ENCODE measurements at regions not wholly inside any gene's neighbourhood (a gene's known extent, or its start where the extent isn't known, plus 50 kb on each side); places are given as distances from the start of the nearest gene placed in this dataset.

DNA sequence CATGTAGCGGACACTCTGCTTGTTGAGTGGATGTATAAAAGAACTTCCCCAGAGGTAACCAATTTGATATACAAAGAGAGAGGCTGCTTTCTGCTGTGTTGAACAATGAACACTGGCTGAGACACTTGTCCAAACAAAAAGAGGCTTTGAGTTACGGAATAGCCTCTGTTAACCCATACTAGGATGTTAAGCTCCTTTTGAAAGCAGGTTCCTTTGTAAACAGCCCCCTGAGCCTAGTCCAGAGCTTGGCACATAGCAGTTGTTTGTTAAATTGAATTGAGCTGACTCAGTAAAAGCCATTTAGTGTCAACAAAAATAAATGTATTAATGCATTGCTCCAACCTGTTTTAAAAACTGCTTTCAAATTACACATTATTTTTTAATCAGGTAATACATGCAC lies 200.1 kb downstream of the MZT1 start:
- Histone ChIP-seq H3K4me1 (ENCODE audit: insufficient read depth) (no peaks in the 10 kb centered on the region), H3K27ac (no peak overlapping the region), H3K27me3 (no peaks in the 10 kb centered on the region), H3K9me3 (no peaks in the 10 kb centered on the region), H3K36me3 (no peaks in the 10 kb centered on the region), H3K4me3 (no peak overlapping the region)
- no peak for TF ChIP-seq POLR2A (IDR thresholded peaks at IDR 0.05)
- TF ChIP-seq EP300 (IDR thresholded peaks at IDR 0.05) = no peak
- TF ChIP-seq, protein P1, sequence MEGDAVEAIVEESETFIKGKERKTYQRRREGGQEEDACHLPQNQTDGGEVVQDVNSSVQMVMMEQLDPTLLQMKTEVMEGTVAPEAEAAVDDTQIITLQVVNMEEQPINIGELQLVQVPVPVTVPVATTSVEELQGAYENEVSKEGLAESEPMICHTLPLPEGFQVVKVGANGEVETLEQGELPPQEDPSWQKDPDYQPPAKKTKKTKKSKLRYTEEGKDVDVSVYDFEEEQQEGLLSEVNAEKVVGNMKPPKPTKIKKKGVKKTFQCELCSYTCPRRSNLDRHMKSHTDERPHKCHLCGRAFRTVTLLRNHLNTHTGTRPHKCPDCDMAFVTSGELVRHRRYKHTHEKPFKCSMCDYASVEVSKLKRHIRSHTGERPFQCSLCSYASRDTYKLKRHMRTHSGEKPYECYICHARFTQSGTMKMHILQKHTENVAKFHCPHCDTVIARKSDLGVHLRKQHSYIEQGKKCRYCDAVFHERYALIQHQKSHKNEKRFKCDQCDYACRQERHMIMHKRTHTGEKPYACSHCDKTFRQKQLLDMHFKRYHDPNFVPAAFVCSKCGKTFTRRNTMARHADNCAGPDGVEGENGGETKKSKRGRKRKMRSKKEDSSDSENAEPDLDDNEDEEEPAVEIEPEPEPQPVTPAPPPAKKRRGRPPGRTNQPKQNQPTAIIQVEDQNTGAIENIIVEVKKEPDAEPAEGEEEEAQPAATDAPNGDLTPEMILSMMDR (IDR thresholded peaks at IDR 0.05) = no peak
- 87 to 95% (median 89%) methylated on average over 2 of the region's 2 CpGs for WGBS, 3 donors
- DNase-seq = no peak
- intact Hi-C loops (cut with DNase I) = no loop called here

DNA sequence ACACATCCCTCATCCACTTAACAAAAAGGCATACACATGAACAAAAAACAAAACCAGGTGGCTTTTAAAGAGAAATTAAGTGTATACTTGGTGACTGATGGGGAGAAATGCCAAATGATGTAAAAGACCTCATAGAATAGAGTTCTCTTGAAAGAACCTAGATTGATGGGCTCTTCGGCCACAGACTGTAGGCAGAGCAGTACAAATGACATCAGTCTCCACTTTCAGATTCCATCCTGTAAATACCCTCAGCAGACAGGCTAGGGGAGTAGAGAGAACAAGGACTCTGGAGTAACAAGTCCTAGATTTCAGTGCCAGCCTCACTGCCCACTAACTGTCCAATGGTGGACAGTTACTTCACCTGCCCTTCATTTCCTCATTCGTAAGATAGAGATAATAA lies 203.8 kb downstream of the MZT1 start:
- 92 to 96% (median 94%) methylated on average over 2 of the region's 2 CpGs for WGBS, 3 donors
- TF ChIP-seq EP300 (IDR thresholded peaks at IDR 0.05) (no peak), POLR2A (IDR thresholded peaks at IDR 0.05) (no peak)
- TF ChIP-seq, protein P1 (IDR thresholded peaks at IDR 0.05) = no peak
- no peak for DNase-seq

GRCh38 chr13:72523049-72523448 lies 204.4 kb downstream of the MZT1 start:
- no peak overlapping the region for H3K27ac ChIP-seq
- no peak overlapping the region for H3K4me3 ChIP-seq
- no peaks in the 10 kb centered on the region for H3K36me3 ChIP-seq
- TF ChIP-seq POLR2A (IDR thresholded peaks at IDR 0.05) (no peak), EP300 (IDR thresholded peaks at IDR 0.05) (no peak)
- TF ChIP-seq, protein P1 (IDR thresholded peaks at IDR 0.05) = no peak
- WGBS, 3 donors = 70 to 82% (median 78%) methylated on average over 4 of the region's 4 CpGs
- H3K9me3 ChIP-seq = no peaks in the 10 kb centered on the region
- intact Hi-C loops (cut with DNase I) = no loop called here
- no peaks in the 10 kb centered on the region for H3K4me1 ChIP-seq (ENCODE audit: insufficient read depth)
- no peaks in the 10 kb centered on the region for H3K27me3 ChIP-seq
- no peak for DNase-seq

More for the DNA sequence above, 203.8 kb downstream of the MZT1 start:
- no peaks in the 10 kb centered on the region for H3K4me1 ChIP-seq (ENCODE audit: insufficient read depth)
- H3K27me3 ChIP-seq = no peaks in the 10 kb centered on the region
- H3K9me3 ChIP-seq = no peaks in the 10 kb centered on the region
- H3K4me3 ChIP-seq = no peak overlapping the region
- intact Hi-C loops (cut with DNase I) = no loop called here
- H3K27ac ChIP-seq = no peak overlapping the region
- H3K36me3 ChIP-seq = no peaks in the 10 kb centered on the region

DNA sequence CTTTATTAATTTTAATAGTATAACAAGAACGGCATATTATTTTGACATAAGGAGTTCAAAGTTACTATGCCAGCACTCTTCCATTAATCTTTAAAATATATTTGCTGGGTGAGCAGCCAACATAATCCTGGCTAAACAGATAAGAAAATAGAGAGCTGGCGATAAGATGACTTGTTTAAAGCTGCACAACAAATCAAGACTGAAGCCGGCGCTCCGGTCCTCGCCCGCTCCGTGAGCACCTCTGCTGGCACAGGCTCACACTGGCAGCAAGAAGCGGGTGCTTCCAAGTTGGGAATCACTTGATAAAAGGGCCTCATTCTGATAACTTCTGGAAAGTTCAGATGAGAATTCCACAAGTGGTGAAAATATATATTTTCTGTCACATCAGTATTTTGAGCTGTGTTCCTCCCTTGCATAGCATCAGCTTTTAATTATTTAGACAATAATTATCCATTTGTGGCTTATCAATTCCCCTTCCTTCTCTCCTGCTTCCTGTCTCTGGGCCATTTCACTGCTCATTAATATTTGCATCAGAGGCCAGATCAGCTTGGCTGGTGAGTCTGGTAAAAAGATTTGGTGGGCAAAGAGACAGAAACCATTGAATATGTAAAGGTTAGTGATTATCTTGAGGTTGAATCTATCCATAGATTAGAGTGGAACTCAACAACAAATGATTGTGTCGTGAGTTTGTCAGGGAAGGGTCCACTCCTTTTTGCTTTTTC lies 205.3 kb downstream of the MZT1 start:
- Histone ChIP-seq H3K4me3 (no peak overlapping the region), H3K27me3 (no peaks in the 10 kb centered on the region), H3K9me3 (no peaks in the 10 kb centered on the region), H3K27ac (no peak overlapping the region), H3K4me1 (ENCODE audit: insufficient read depth) (no peaks in the 10 kb centered on the region), H3K36me3 (no peaks in the 10 kb centered on the region)
- intact Hi-C loops (cut with DNase I) = no loop called here
- WGBS, 3 donors = 58 to 78% (median 77%) methylated on average over 10 of the region's 10 CpGs
- no peak for DNase-seq
- TF ChIP-seq POLR2A (IDR thresholded peaks at IDR 0.05) = no peak
- TF ChIP-seq, protein P1 (IDR thresholded peaks at IDR 0.05) = no peak
- TF ChIP-seq EP300 (IDR thresholded peaks at IDR 0.05) = no peak

All from ovary (tissue), 7 donors.